ENCODE measurements at regions not wholly inside any gene's neighbourhood (a gene's known extent, or its start where the extent isn't known, plus 50 kb on each side); places are given as distances from the start of the nearest gene placed in this dataset.
"Not testable (repeated sequence)": the region's sequence is repeated elsewhere in the genome, so short reads cannot be mapped to it uniquely, and the experiment has no call there.

DNA sequence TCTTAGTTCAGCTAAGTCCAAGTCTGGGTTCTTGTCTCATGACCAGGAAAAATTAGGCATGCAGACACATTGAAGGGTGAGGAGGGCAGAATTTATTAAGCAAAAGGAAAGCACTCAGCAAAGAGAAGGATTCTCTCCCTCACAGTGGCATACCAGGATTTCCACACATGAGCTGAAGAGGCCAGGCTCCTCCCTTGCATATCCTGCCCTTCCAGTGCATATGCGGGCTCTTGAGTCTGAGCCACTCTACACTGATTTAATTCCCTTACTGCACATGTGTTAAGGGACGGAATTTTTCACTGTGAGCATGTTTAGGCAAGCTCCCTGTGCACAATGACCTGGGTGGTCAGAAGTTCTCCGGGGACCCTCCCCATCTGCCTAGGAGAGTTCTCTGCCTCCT, 652.7 kb upstream of the POM121L12 start:
- no peak for DNase-seq (ENCODE audit: low read depth in 1 of 2, low spot score in 1 of 2)

DNA sequence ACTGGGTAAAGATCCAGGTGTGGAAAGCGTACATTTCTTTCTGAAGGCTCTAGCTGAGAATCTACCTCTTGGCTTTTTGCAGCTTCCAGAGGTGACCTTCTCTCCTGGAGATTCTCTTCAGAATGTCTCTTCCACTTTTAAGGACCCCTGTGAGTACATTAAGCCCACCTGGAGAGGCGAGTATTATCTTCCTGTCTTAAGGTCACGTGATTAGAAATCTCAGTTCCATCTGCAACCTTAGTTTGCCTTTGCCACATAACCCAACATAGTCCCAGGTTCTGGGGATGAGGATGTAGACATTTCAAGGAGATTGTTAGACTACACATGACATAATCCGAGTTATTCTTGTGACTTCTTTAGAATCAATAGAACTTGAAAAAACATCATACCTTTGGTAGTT, 665.5 kb upstream of the POM121L12 start:
- DNase-seq (ENCODE audit: low read depth in 1 of 2, low spot score in 1 of 2): no peak

DNA sequence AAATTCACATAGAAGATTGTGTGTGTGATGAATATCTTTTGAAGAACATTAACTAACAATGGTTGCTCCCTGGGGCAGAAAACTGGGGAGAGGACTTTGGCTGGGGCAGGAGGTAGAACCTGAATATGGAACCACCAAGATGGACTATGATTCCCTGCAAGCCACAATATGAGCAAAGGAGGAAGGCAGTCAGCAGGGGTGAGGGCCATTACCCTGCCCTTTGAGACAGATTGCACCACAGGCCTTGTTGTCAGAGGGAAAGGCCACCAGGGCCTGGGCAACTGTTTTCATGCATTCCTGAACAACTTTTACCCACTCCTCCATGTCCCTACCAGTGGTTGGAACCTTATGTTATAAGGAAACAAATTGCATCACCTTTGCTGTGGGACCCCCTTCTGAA, 670.1 kb upstream of the POM121L12 start:
- no peak for DNase-seq (ENCODE audit: low read depth in 1 of 2, low spot score in 1 of 2)

GRCh38 chr7:52362521-52362920, 672.9 kb upstream of the POM121L12 start:
- no peak for DNase-seq (ENCODE audit: low read depth in 1 of 2, low spot score in 1 of 2)

DNA sequence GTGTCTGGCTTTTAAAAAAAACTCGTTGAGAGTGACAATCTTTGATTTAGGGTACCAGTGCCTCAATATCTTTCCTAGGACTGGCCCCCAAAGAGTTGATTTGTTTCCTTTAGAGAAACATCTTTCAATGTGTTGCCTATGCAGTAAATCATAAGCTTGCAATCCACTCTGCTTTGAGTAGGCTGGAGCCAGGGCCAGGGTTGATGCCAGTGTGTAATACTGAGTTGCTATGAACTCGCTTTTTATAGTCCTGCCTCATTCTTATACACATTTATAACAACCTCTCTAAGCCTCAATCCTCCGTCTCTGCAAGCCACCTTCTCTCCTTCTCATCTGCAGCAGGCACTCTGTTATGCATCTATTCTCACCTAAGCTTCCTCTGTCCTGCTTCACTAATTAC, 674.9 kb upstream of the POM121L12 start:
- no peak for DNase-seq (ENCODE audit: low read depth in 1 of 2, low spot score in 1 of 2)

DNA sequence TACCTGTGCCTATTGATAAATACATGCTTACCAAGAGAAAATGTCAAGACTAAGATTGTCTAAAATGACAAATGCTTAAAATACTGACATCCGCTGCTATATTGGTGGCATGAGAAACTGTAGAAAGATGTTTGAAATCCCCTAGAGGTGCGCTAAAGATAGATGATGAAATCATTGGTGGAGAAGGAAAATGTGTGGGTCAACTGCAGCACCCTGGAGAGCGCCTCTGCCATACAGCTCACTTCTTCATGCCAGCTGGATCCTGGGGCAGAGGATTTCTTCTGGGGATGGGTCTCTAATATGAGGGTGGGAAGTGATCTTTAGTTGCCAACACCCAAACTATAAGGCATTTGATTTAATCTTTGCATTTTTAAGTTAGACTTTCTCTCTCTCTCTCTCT, 680.4 kb upstream of the POM121L12 start:
- DNase-seq (ENCODE audit: low read depth in 1 of 2, low spot score in 1 of 2): no peak

- no peak for DNase-seq (ENCODE audit: low read depth in 1 of 2, low spot score in 1 of 2)
Observed at GRCh38 chr7:52352013-52352981, 683.1 kb upstream of the POM121L12 start.

DNA sequence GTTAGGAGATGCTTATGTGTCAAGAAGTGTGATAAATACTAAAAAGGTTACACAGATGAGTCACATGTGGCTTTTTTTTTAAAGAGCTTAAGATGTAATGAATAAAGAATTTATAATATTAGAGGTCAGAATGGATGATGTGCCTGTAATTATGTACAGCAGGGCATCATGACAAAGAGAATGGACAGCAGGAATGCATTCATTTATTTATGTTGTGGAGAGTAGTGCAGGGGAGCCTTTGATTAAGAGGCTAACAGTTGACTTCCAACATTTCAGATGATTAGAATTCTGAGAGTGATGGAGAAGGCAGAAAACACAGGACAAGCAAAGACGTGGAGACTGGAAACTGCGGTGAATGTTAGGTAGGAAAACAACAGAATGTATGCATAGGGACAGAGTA, 691.4 kb upstream of the POM121L12 start:
- DNase-seq (ENCODE audit: low read depth in 1 of 2, low spot score in 1 of 2): no peak

GRCh38 chr7:52340067-52340466, 695.4 kb upstream of the POM121L12 start:
- no peak for DNase-seq (ENCODE audit: low read depth in 1 of 2, low spot score in 1 of 2)

DNA sequence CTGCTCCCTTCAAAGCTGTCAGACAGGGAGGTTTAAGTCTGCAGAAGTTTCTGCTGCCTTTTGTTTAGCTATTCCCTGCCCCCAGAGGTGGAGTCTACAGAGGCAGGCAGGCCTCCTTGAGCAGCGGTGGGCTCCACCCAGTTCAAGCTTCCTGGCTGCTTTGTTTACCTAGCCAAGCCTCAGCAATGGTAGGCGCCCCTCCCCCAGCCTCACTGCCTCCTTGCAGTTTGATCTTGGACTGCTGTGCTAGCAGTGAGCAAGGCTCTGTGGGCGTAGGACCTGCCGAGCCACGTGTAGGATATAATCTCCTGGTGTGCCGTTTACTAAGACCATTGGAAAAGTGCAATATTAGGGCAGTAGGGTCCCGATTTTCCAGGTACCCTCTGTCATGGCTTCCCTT, 707.1 kb upstream of the POM121L12 start:
- not testable (repeated sequence) for DNase-seq (ENCODE audit: low read depth in 1 of 2, low spot score in 1 of 2)

GRCh38 chr7:52325237-52325636, 710.2 kb upstream of the POM121L12 start:
- no peak for DNase-seq (ENCODE audit: low read depth in 1 of 2, low spot score in 1 of 2)

- no peak for DNase-seq (ENCODE audit: low read depth in 1 of 2, low spot score in 1 of 2)
Observed at GRCh38 chr7:52323202-52323746, 712.2 kb upstream of the POM121L12 start.

- DNase-seq (ENCODE audit: low read depth in 1 of 2, low spot score in 1 of 2): no peak
Observed at GRCh38 chr7:52320610-52321009, 714.8 kb upstream of the POM121L12 start.

GRCh38 chr7:52317921-52318320, 717.5 kb upstream of the POM121L12 start:
- no peak for DNase-seq (ENCODE audit: low read depth in 1 of 2, low spot score in 1 of 2)

GRCh38 chr7:52311886-52312285, 723.5 kb upstream of the POM121L12 start:
- no peak for DNase-seq (ENCODE audit: low read depth in 1 of 2, low spot score in 1 of 2)

- DNase-seq (ENCODE audit: low read depth in 1 of 2, low spot score in 1 of 2): no peak
Observed at GRCh38 chr7:52309631-52310030, 725.8 kb upstream of the POM121L12 start.

- no peak for DNase-seq (ENCODE audit: low read depth in 1 of 2, low spot score in 1 of 2)
Observed at GRCh38 chr7:52302765-52303520, 732.5 kb upstream of the POM121L12 start.

DNA sequence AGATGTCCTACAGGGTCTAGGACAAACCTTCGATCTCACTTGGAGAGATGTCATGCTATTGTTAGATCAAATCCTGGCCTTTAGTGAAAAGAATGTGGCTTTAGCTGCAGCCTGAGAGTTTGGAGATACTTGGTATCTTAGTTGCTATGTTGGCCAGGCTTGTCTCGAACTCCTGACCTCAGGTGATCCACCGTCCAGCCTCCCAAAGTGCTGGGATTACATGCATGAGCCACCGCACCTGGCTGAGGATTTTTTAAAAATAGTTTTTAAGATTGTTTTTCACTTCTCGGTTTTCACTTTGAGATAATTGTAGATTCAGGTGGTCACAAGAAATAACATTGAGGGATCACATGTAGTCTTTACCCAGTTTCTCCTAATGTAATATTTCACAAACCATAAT, 738.3 kb upstream of the POM121L12 start:
- no peak for DNase-seq (ENCODE audit: low read depth in 1 of 2, low spot score in 1 of 2)

DNA sequence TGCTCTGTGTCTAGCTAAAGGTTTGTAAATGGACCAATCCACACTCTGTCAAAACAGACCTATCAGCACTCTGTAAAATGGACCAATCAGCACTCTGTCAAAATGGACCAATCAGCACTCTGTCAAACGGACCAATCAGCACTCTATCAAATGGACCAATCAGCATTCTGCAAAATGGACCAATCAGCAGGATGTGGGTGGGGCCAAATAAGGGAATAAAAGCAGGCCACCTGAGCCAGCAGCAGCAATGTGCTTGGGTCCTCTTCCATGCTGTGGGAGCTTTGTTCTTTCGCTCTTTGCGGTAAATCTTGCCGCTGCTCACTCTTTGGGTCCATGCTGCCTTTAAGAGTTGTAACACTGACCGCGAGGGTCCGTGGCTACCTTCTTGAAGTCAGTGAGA, 740.5 kb upstream of the POM121L12 start:
- no peak for DNase-seq (ENCODE audit: low read depth in 1 of 2, low spot score in 1 of 2)

DNA sequence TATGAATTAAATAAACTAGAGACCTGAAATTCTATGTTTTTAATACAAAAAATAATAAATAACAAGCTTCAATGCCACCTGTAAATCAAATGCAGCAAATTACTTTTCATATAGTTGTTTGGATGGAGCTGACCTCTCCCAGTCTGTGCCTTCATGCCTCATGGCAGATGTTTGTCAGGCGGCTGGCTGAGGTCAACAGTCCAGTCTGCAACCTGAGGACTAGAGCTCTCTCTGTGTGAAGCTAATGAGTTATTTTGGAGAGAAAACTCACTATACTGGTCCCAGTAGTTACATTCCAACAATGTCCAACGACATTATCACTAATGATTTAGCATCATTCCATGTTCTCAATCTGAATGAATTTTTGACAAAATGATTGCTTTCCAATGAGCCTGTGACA, 746.2 kb upstream of the POM121L12 start:
- no peak for DNase-seq (ENCODE audit: low read depth in 1 of 2, low spot score in 1 of 2)

GRCh38 chr7:52287698-52288097, 747.7 kb upstream of the POM121L12 start:
- DNase-seq (ENCODE audit: low read depth in 1 of 2, low spot score in 1 of 2): no peak

GRCh38 chr7:52285689-52286088, 749.7 kb upstream of the POM121L12 start:
- no peak for DNase-seq (ENCODE audit: low read depth in 1 of 2, low spot score in 1 of 2)
